ENCODE measurements at regions not wholly inside any gene's neighbourhood (a gene's known extent, or its start where the extent isn't known, plus 50 kb on each side); places are given as distances from the start of the nearest gene placed in this dataset.

DNA sequence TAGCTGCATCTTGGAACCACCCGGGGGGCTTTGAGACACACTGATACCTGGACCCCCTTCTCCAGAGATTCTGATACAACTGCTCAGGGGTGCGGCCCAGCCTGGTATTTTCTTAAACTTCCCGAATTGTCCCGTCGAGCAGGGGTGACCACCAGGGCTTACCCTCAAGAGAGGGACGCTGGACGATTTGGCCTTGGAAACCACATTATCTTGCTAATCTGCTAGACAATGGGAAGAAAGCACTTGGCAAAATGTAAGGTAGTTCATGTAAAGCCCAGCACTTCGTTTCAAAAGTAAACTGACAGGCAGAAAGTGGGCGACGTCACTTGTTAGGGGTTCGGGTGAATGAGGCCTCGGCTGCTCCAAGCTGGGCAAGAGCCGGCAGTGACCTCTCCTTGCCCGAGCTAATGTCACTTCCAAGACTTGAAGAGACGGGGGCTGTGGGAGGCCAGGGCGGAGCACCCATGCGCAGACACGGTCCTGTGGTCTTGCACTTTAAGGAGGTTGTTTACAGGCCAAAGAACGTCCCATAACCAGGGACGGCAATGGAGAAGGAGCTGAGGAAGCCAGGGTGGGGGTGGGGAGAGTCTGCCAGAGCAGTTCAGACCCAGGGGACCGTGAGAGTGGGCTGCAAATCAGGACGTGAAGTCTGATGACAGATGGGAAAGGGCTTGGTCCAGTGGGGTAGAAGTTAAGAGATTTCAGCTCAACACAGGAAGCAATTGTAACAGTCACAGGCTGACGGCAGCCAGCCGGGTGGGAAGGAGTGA, 152.7 kb upstream of the GSE1 start:
- no peak for DNase-seq (ENCODE audit: low spot score)

DNA sequence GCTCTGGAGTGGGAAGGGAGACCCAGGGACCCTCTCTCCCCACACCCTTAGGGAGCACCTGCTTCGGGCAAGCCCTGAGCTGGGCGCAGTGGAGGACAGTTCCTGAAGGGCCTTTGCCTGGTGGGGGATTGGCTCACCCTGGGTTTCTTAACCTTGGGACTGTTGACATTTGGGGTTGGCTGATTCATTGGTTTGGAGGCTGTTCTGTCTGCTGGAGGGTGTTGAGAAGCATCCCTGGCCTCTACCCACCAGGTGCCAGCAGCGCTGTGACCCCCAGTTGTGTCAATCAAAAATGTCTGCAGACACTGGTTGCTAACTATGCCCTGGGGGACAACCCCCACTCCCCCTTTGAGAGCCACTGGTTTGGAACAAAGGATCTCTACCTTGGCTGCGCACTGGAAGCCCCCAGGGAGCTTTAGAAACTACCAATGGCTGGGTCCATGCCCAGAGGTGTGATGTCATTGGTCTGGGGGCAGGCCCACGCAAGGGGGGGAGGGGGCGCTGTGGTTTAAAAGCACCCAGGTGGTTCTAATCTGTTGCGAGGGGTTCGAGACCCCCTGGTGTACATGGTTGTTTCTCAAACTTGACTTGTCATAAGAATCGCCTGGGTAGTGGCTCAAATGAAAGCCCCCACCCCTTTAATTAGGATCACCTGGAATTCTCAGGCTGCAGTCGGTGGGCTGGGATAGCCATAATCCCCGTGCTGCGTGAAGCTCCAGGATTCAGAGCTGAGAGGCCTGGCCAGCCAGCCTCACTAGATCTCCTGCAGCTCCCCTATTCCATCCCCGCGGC, 151.9 kb upstream of the GSE1 start:
- DNase-seq (ENCODE audit: low spot score), result no peak

DNA sequence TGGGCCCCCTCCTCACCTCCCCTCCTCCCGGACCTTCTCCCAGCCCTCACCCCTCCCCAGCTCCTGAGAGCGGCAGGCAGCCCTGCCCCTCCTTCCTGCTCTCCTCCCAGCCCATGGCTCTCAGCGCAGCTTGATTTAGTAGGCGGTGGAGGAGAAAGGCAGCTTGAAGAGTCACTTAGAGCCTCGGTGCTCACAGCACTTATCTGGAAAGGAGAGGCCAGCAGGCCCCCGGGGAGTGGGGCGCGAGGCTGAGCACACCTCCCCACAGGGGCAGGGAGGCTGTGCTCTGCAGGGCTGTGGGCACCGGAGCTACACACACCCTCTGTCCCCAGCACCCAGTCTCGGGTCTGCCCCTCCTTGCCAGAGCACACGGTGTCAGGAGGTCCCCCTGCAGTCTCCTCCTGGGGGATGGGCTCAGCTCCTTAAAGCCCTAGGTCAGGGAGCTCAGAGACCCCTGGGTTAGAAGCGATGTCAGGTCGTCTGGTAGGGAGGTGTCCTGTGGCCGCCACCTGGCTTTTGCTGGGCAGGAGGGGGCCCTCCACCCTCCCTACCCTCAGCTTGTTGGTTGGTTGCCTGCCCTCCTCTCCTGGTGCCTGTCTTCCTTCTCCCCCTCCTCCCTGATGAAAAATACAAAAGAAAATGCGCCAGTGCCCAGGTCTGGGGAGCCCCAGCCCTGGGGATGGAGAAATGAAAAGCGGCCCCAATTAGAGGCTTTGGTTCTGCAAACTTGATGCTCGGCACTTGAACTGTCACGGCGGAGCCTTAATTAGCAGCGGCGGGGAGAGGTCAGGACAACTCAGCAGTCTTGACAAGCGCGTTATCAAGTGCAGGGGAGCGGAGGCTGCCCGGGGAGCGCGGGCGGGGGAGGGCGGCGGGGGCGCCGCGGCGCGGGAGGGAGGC, 151.1 kb upstream of the GSE1 start:
- DNase-seq (ENCODE audit: low spot score), result peak; percentile 4

DNA sequence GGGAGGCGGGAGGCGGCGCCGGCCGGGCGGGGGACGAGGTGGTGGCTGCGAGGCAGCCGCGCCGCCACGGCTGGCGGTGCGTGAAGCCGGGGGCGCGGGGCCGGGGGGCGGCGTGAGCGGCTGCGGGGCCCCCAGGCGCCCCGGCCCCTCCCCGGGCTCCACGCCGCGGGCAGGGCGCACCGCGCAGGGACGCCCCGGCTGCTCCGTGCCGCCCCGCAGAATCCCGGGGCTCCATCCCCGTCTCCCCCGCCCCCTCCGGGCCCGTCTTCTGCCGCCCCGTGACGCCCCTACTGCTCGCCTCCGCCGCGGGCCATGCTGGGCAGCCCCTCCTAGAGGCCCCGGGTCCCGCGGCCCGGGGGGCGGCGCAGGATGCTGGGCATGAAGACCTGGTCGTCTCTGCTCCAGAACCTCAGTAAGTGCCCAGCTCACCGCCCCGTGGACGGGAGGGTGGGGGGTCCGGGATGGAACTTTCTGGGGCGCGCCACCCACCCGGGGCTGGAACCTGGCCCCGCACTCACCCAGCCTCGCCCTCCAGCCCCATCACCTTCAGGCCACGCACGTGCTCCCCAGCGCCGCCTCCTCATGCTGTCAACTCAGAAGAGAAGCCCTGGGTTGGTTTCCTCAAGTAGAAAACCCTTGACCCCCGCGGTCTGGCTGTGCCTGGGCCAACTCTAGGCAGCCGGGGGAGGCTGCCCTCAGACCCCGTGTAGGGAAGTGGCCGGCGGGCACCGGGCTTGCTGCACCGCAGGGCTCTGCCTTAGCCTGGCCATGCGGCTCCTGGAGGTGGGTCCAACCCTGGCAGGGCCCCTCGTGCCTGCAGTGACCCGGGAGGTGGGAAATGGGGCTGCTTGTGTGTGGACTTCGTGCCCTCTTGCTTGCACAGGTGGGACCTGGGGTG, 150.2 kb upstream of the GSE1 start:
- no peak for DNase-seq (ENCODE audit: low spot score)

DNA sequence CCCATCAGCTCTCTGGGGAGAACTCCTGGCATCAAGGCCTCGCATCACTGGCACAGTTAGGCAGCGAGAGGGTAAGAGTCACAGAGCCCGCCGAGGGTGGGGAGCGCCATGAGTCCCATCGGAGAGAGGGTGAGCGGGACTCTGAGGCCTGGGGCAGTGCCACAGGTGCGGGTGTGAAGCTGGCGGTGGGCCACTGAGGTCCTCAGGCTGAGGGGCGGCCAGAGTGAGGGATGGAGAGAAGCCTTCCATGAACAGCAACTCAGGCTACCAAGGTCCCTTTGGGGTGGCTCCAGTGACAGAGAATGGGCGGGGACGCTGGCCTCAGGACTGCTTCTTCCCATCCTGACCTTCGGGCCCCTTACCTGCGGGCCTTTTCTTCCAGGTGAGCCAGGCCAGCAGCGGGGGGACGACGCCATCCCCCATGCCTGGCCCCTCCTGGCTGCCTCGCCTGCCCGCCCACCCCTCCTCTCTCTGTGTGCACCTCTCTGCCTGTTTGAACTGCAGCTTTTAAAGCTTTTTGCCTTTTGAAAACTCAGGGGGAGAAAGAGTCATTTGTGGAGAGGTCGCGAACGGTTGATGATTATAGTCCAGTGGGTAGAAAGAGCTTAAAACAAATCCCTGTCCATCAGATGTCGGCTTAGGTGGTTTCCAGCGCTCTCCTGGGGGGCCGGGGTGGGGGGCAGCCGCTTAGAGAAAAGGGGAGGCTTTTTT, 149.3 kb upstream of the GSE1 start:
- DNase-seq (ENCODE audit: low spot score), result no peak

DNA sequence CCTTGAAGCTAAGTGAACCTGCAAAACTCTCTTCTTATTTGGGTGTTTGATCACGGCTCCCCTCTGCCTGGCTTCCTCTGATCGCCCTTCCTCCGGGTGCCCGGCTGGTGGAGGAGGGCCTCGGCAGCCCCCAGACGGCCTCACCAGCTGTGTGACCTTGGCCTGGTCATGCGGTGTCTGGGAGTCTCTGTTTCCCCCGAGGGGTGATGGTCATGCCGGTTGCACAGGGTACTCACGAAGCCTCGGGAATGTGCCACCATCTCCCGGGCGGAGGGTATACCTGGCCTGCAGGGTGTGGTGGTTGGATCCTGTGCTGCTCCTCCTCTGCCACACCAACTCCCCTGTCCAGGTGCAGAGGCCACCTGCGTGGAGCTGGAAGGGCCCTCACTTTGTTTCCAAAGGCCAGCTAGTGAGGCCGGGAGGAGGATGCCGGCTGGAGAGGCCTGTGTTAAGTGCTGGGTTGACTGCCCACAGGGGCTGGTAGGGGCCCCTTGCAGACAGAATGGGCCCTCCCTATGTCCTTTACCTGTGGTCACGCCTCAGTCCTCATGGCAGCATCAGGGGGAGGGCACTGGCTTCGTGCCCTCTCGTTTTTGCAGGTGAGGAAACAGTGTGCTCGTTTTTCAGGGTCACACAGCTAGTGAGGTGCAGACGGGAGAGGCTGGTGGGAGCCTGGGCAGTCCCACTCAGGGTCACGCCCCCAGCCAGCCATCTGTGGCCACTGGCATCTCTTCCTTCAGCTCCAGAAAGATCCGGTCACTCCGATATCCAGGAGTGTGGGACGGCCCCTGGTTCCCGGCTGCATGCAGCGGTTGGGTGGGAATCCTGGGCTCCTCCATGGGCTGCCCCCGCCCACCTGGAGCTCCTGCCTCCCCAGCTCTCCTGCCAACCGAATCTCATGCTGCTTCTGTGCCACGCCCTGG, 148.5 kb upstream of the GSE1 start:
- no peak for DNase-seq (ENCODE audit: low spot score)

DNA sequence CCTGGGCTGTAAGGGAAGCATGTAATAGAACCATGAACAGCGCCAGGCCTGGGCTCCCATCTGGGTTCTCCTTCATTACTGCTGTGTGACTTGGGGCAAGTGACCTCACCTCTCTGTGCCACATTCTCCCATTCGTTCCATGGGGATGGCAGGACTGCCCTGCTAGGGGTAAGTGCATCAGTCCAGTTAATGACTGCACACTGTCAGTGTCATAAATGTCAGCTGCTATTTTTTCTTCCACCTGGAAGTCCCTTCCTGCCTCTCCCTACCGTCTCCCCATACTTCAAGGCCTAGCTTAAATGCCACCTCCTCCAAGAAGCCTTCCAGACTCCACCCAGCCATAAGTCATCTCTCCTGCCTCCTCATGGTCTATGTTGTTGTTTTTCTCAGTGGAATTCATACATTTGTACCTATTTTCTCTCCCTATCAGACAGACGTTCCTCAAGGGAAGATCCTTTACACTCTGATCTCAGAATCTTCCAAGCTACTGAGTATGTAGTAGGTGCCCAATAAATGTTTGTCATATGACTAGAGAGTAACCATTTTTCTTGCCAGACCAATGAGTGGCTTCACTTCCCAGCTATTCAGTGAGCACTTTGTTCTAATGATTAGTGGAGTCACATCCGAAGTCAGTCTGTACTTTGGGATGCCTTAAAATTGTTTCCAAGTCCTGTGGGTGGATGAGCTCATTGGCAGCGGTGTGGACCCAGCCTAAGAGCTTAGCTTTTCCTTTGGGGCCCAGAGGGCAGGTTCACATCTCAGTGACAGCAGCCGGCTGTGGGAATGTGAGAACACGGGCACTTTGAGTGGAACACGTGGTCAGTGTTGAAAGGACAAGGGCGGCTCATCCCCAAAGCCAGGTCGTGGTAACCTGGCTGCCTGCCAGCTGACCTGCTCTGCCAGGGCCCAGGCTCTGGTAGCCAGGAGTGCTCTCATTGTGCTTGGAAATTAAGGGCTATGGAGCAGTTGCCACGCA, 147.5 kb upstream of the GSE1 start:
- DNase-seq (ENCODE audit: low spot score), result no peak

DNA sequence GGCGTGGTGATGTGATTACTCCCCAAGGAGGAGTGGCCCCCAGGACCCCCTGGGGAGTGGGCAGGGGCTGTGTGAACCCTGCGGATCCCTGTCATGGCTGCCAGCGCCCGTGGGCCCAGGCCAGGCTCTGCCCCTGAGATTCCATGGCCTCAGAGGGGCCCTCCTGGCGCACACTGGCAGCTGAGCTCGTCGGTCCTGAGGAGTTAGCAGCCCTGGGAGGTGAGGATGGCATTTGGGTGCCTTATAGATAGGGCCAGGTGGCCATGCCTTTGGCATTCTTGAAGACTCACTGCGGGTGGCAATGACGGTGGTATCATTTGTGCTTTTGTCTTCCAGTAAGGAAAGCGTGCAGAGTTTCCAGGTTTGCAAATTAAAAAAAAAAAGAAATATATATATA, 146.8 kb upstream of the GSE1 start:
- DNase-seq (ENCODE audit: low spot score), result no peak

DNA sequence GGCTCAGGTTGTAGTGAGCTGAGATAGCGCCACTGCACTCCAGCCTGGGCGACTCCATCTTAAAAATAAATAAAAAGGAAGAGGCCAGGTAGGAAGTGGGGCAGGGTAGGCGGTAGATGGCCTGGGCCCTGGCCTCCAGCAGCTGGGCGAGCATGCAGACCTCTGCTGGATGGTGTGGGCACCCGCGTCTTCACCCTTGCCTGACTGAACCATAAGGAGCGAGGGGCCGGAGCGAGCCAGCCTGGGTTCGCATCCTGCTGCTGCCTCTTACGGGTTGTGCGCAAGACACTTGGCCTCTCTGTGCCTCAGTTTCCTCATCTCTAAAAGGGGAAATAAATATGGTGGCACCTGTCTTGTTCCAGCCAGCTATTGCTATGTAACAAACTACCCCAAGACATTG, 146.1 kb upstream of the GSE1 start:
- DNase-seq (ENCODE audit: low spot score), result no peak

DNA sequence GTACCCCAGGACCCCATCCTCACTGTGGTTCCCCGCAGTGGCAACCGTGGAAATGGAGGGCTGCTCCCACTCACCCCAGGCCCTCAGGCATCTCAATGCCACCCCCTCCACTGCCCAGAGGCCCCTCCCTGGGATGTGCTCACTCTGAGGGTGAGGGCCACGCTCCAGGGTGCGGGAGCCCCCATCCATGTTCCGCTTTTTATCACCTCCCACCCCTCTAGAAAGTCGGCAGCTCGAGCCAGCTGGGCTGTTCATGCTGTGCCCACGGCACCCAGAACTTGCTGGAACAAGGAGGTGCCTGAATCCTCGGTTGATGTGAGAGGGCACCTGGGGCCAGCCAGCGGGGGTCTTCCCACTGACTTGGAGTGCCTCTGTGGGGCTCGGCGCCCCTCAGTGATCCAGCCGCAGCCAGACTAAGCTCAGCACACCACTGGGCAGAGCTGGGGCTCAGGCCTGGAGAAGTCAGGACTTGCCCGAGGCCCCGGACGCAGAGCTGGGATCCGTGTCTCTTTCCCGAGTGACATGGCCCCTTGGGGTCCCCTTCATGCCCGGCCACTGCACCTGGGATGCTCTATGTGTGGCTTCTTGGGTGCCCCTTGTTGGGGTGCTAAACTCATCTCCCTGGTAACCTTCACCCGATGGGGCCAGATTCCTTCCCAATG, 143.1 kb upstream of the GSE1 start:
- DNase-seq (ENCODE audit: low spot score), result no peak

DNA sequence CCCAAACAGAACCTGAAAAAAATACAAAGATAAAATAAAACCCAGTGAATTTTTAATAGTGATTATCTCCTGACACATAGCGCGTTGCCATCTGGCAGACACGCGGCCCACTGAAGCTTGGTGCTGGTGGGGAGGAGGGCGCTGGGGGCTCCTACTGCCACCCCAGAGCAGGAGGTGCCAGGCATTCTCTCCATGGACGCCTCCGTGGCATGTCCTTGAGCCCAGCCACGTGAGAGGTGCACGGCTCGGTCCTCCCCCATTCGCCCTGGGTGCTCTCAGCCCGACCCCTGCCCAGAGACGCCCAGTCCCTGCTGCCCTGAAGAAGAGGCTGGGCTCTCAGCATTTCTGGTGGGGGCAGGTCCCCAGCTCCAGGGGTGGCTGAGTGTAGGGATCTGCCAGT, 142.2 kb upstream of the GSE1 start:
- DNase-seq (ENCODE audit: low spot score), result no peak

DNA sequence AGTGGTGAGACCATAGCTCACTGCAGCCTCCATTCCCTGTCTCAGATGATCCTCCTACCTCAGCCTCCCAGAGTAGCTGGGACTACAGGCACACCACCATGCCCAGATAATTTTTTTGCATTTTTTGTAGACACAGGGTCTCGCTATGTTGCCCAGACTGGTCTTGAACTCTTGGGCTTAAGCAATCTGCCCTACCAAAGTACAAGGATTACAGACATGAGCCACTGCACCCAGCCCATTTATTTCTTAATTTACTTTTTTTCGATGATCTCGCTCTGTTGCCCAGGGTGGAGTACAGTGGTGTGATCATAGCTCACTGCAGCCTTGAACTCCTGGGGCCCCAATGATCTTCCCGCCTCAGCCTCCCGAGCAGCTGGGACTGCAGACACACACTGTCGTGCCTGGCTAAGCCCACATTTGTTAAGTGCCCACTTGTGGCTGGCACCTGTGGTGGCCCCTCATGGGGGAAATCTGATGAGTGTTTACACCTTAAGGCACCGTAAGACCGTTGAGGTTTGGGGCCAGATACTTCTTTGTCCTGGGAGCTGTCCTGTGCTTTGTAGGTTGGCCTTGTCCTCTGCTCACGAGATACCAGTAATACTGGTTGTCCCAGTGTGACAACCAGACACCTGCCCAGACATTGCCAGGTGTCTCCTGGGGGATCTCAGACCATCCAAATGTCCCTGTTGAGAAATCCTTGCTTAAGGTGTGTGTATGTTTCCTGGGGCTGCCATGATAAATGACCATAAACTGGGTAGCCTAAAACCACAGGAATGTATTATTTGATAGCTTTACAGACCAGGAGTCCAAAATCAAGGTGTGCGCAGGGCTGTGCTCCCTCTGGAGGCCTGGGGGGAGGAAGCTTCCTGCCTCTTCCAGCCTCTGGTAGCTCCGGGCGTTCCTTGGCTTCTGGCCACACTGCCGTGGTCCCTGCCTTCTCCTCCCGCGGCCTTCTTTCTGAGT, 141.4 kb upstream of the GSE1 start:
- DNase-seq (ENCODE audit: low spot score), result no peak

DNA sequence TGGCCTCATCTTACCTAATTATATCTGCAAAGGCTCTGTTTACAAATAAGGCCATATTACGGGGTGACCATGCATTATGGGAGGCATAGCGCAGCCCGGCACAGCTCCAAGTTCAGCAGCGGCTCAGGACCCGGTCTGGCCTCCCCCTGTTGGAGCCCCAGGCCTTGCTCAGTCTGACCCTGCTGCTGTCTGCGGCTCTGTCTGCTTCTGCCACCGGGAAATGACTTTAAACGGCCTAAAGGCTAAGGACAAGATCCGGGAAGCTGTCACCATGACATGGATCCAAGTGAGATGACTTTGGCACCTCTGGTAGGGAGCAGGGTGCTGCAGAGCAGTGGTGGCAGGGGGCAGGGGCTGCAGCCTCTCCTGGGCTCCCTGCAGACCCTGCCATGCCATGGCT, 140.6 kb upstream of the GSE1 start:
- DNase-seq (ENCODE audit: low spot score), result no peak

DNA sequence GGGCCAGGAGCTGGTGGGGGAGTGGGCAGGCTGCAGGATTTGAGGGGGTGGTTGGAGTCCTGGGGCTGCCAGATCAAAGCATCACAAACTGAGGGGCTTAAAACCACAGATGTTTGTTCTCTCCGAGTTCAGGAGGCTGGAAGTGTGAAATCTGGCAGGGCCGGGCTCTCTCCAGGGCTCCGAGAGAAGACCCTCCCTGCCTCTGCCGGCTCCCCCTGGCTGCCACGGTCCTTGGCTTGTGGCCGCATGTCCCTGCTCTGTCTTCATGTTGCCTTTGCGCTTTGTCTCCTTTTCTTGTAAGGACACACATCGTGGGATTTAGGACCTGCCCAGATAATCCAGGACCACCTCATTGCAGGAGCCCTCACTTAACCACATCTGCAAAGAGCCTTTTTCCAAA, 139.8 kb upstream of the GSE1 start:
- no peak for DNase-seq (ENCODE audit: low spot score)

DNA sequence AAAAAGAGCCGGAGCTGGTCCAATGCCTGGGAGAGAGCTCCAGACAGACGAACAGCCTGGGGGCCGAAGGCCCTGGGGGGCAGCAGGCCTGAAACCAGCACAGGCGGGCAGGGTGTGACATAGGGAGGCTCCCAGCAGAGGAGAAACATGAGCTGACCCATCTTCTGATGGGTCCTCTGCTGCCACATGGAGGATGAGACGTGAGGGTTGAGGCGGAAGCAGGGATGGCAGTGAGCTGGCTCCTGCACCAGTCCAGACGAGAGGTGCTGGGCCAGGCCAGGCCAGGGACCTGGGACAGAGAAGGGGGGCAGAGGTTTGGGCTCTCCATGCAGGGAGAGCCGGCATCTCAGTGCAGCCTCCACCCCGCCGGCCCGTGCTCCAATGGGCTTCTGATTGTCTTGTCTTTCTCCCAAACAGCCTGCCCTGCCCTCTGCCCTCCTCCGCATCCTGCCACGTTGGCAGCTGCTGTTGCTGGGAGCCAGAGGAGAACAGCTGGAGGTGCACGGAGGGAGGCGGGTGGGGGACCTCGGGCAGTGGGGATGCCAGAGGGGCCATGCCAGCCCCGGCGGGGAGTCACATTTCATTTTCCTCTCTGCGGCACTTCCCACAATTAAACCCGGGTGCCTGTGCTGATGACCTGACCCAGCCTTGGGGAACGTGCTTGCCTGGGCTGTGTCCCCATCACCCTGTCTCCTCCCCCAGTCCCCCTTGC, 139.1 kb upstream of the GSE1 start:
- DNase-seq (ENCODE audit: low spot score), result no peak

DNA sequence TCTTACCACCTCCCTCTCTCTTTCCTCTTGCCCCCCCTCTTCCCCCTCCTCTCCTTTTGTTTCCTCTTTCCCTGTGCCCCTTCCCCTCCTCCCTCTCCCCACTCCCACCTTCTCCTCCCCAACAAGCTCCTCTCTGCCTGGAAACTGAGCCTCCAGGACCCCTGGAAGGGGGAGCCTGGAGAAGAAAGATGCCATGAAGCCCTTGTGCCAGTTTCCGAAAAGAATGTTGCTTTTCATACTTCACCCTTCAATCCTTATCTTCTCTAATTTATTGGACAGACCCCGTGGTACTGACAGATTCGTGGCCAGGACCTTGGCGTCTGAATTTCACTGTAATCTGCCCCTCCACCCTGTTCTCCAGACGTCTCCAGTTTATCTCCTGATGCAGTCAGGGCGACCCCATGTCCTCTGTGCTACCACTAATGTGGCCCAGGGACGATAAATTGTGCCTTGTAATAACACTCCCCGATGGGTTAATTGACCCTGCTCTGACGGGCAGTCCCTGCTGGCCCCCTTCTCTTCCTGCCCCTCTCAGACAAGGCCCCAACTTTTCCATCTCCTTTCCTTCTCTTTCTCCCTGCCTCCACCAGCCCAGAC, 138.4 kb upstream of the GSE1 start:
- DNase-seq (ENCODE audit: low spot score), result no peak

All from CD4-positive, alpha-beta T cell treated with Interleukin-2 at 100 ng/mL for 4 hours (primary cell).